Fibroblast of skin of back (primary cell): ENCODE measurements at regions not wholly inside any gene's neighbourhood (a gene's known extent, or its start where the extent isn't known, plus 50 kb on each side); places are given as distances from the start of the nearest gene placed in this dataset.
"Not testable (repeated sequence)": the region's sequence is repeated elsewhere in the genome, so short reads cannot be mapped to it uniquely, and the experiment has no call there.

ENCODE experiments used
- DNase-seq: peaks from one replicate; pipeline ENCODE4 v3.0.0-alpha.2; 2013

DNA sequence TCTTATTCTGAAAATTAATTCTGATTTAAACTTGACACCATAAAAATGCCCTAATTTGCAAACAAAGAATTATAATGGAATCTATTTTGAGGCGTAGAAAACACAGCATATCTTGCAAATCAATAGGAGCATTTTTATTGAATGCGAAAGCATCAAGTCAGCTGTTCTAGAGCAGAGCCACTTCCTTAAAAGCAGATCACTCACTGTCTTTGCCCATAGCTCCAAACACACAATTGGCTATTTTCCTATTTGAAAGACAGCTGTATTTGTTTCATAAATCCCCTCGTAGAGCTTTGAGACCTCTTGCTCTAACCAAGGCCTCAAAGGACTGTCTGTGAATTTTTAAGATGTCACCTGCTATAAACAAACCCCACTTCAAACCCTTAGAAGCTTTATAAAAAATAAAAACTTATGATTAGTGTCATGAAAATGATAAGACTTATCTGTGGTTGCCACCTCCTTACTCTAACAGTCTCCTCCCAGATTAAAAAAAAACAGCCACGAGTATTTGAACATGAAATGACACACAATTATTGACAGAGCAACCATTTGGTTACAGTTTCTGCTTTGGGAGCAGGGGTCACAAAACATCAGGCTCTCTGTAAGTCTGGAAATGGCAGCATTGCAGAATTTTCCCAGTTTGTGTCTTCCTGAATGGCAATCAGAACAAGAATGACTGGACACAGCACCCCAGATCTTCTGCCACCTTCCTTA is 75.6 kb upstream of the RASEF start:
- DNase-seq = no peak

DNA sequence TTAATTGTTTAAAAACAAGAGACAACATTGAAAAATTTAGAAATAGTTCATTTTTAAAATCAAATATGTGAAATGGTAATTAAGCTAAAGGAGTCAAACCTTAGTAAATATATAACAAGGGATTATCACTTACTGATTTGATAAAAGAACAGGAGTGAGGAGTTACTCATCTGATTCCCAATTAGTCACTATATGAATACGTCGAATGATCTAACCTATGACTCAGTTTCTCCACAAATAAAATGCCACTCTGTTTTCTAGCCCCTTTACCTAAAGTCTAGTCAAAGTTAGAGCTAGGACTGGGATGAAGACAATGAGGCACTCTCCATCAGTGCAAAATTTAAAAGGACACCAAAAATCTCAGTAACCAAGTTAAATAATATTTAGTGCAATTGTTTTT is 70.4 kb upstream of the RASEF start:
- DNase-seq = no peak

DNA sequence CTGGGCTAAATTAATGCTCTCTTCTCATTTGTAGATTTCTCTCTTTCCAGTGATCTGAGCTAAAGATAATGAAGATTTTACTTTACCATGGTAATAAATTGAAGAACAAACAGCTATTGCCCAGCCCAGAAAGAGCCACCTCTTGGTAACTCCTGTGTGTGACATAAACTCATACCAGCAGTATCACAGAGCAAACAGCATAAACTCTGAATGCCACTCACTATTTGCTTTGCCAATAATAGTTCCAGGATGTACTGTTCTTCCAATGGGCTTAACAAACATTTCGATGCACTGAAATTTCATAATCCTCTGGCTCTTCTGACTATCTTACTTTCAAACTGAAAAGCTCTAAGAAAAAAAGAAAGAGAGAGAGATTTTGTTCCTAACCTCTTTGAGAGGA is 69.8 kb upstream of the RASEF start:
- DNase-seq = no peak

- DNase-seq = no peak
These were observed 67.6 kb upstream of the RASEF start for GRCh38 chr9:83130541-83130940.

DNA sequence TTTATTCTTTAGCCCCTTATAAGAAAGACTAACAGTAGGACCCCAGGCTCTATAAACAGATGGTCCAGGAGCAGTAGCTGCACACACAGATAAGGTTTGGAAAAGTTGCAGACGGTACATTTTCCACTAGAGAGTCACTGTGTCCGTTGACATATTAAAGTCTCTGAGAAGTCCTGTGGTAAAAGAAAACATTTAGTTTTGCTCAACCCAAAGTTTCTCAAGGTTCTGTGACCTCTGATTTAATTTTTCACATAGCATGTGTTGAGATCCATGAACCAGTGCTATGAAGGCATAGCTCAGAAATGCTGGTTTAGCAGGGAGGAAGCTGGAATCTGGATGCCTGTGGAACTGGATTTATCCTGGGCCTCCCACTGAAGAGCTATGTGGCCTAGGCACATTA is 62.7 kb upstream of the RASEF start:
- DNase-seq = no peak

GRCh38 chr9:83119873-83120272 is 56.9 kb upstream of the RASEF start:
- DNase-seq = no peak

DNA sequence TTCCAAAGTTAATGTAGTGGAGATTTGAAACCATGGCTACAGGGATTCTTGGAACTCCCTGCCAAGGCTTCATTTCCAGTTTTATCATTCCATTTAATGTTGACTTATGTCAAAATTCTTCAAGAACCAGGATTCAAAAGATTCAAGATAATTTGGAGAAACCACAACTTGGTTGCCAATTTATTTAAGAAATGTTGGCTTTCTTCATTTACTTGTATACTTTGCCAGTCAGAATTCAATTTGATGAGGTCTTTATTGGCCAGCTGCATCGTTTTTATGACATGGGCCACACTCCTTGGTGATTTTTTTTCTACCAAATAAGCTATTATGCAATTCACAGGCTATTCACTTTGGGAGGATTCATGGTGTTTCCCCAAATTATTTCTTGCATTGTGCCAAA is 53.1 kb upstream of the RASEF start:
- no peak for DNase-seq

DNA sequence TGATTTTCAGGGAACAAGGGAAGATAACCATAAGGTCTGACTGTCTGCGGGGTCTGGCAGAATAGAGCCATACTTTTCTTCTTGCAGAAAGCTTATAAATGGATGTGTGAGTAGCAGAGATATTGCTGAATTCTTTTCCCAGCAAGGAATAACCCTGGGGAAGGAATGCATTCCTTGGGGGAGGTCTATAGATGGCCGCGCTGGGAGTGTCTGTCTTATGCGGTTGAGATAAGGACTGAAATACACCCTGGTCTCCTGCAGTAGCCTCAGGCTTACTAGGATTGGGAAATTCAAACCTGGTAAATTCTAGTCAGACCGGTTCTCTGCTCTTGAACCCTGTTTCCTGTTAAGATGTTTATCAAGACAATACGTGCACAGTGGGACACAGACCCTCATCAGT is 50.5 kb upstream of the RASEF start:
- not testable (repeated sequence) for DNase-seq
